HG03354 (cell line): ENCODE measurements at regions not wholly inside any gene's neighbourhood (a gene's known extent, or its start where the extent isn't known, plus 50 kb on each side); places are given as distances from the start of the nearest gene placed in this dataset.

Source experiments
- ATAC-seq: cut with Tn5 transposase; IDR thresholded peaks from one replicate; pipeline ENCODE4 v1.9.1; 2021; ENCODE audit warnings: mild to moderate bottlenecking; ENCODE audit not compliant: unreplicated experiment, poor library complexity, severe bottlenecking

- ATAC-seq, result no peak
Measured at GRCh38 chr1:36743286-36744005, 260.7 kb upstream of the CSF3R start.

GRCh38 chr1:36741066-36741465, 258.4 kb upstream of the CSF3R start:
- no peak for ATAC-seq

GRCh38 chr1:36740446-36740845, 257.7 kb upstream of the CSF3R start:
- no peak for ATAC-seq

GRCh38 chr1:36739703-36740289, 257.1 kb upstream of the CSF3R start:
- ATAC-seq, result no peak

- no peak for ATAC-seq
Measured at GRCh38 chr1:36738245-36738644, 255.5 kb upstream of the CSF3R start.

GRCh38 chr1:36737767-36738166, 255.1 kb upstream of the CSF3R start:
- no peak for ATAC-seq

GRCh38 chr1:36737038-36737555, 254.4 kb upstream of the CSF3R start:
- ATAC-seq, result no peak

- ATAC-seq, result no peak
Measured at GRCh38 chr1:36735939-36736730, 253.4 kb upstream of the CSF3R start.

- ATAC-seq, result no peak
Measured at GRCh38 chr1:36735436-36735835, 252.7 kb upstream of the CSF3R start.

- ATAC-seq, result no peak
Measured at GRCh38 chr1:36734356-36734755, 251.6 kb upstream of the CSF3R start.

- ATAC-seq, result no peak
Measured at GRCh38 chr1:36733748-36734147, 251.0 kb upstream of the CSF3R start.

GRCh38 chr1:36732015-36732356, 249.3 kb upstream of the CSF3R start:
- no peak for ATAC-seq

- ATAC-seq, result no peak
Measured at GRCh38 chr1:36731226-36732014, 248.7 kb upstream of the CSF3R start.

GRCh38 chr1:36730599-36730998, 247.9 kb upstream of the CSF3R start:
- no peak for ATAC-seq

- no peak for ATAC-seq
Measured at GRCh38 chr1:36729716-36730510, 247.2 kb upstream of the CSF3R start.

GRCh38 chr1:36729289-36729688, 246.6 kb upstream of the CSF3R start:
- no peak for ATAC-seq

- no peak for ATAC-seq
Measured at GRCh38 chr1:36728846-36729245, 246.1 kb upstream of the CSF3R start.

GRCh38 chr1:36728051-36728450, 245.3 kb upstream of the CSF3R start:
- ATAC-seq, result no peak

GRCh38 chr1:36725151-36725550, 242.4 kb upstream of the CSF3R start:
- no peak for ATAC-seq
